IMR-90 (cell line): ENCODE measurements at regions not wholly inside any gene's neighbourhood (a gene's known extent, or its start where the extent isn't known, plus 50 kb on each side); places are given as distances from the start of the nearest gene placed in this dataset.

Experiments used
- ATAC-seq: fragments of 200-7000 bp; cut with Tn5 transposase; 2 replicates; pipeline ENCODE4 v1.9.1; 2020; ENCODE audit warnings: low read depth, mild to moderate bottlenecking, moderate library complexity
- BruUV-seq: library from RNA; stranded (reverse); fragments of 400-500 nt; replicated peaks from 2 replicates; lab custom pipeline; 2021; lab: Mats Ljungman, UMichigan
- CTCF ChIA-PET: fragments of 300-600 bp; formaldehyde crosslinking; extraction: SDS; loops from one replicate; lab custom pipeline; 2021; ENCODE audit warnings: antibody characterized with exemption; lab: Yijun Ruan, JAX
- POLR2A ChIA-PET: fragments of 300-600 bp; sonication (Branson Sonifier 250); formaldehyde crosslinking; loops from one replicate; lab custom pipeline; 2022; ENCODE audit warnings: antibody characterized with exemption; ENCODE audit not compliant: unreplicated experiment; lab: Charles Lee
- DNase-seq: peaks from one replicate; pipeline ENCODE4 v3.0.0; 2013
- H2AFZ ChIP-seq: replicated peaks from 2 replicates; pipeline ENCODE3; 2013; ENCODE audit warnings: low read length, mild to moderate bottlenecking; ENCODE audit not compliant: poor library complexity
- H2AK5ac ChIP-seq: 2 replicates; pipeline ENCODE4 v1.6.1; 2013; ENCODE audit warnings: low read depth, low read length, inconsistent platforms
- H2AK9ac ChIP-seq: replicated peaks from 2 replicates; pipeline ENCODE3; 2013; ENCODE audit warnings: mild to moderate bottlenecking, low read depth, low read length, moderate library complexity; ENCODE audit not compliant: poor library complexity
- H2BK120ac ChIP-seq: 2 replicates; pipeline ENCODE4 v1.6.1; 2013; ENCODE audit warnings: low read depth, low read length, inconsistent platforms
- H2BK15ac ChIP-seq: 3 replicates; pipeline ENCODE4 v1.6.1; 2013; ENCODE audit warnings: low read depth, low read length, inconsistent platforms
- H2BK20ac ChIP-seq: 2 replicates; pipeline ENCODE4 v1.6.1; 2013; ENCODE audit warnings: low read depth, mild to moderate bottlenecking, inconsistent platforms, low read length, moderate library complexity
- H2BK5ac ChIP-seq: 2 replicates; pipeline ENCODE4 v1.6.1; 2013; ENCODE audit warnings: mild to moderate bottlenecking, low read depth, low read length, inconsistent platforms; ENCODE audit not compliant: poor library complexity, severe bottlenecking
- H3K14ac ChIP-seq: replicated peaks from 2 replicates; pipeline ENCODE4 v1.6.1; 2013; ENCODE audit warnings: low read depth, low read length, inconsistent platforms
- H3K18ac ChIP-seq: 2 replicates; pipeline ENCODE4 v1.6.1; 2013; ENCODE audit warnings: low read depth, low read length, control low read depth
- H3K23ac ChIP-seq: 2 replicates; pipeline ENCODE4 v1.6.1; 2013; ENCODE audit warnings: low read depth, low read length, inconsistent platforms
- H3K27ac ChIP-seq: 2 replicates; pipeline ENCODE4 v1.5.1; 2013; ENCODE audit warnings: mild to moderate bottlenecking, control low read depth, low read length; ENCODE audit not compliant: insufficient read depth
- H3K27me3 ChIP-seq: 2 replicates; pipeline ENCODE4 v1.6.1; 2013; ENCODE audit warnings: low read length; ENCODE audit not compliant: control insufficient read depth, insufficient read depth
- H3K36me3 ChIP-seq: 2 replicates; pipeline ENCODE4 v1.6.1; 2013; ENCODE audit warnings: low read length, mixed read lengths; ENCODE audit not compliant: control insufficient read depth, insufficient read depth
- H3K4ac ChIP-seq: 2 replicates; pipeline ENCODE4 v1.6.1; 2013; ENCODE audit warnings: low read depth, low read length, inconsistent platforms
- H3K4me1 ChIP-seq: 2 replicates; pipeline ENCODE4 v1.6.1; 2013; ENCODE audit warnings: low read length, mixed read lengths; ENCODE audit not compliant: control insufficient read depth, insufficient read depth
- H3K4me2 ChIP-seq: 2 replicates; pipeline ENCODE4 v1.6.1; 2013; ENCODE audit warnings: low read depth, mild to moderate bottlenecking, control low read depth, low read length, moderate library complexity
- H3K4me3 ChIP-seq: 2 replicates; pipeline ENCODE4 v1.5.1; 2013; ENCODE audit warnings: low read depth, mild to moderate bottlenecking, control low read depth, low read length, moderate library complexity; ENCODE audit not compliant: insufficient read depth
- H3K56ac ChIP-seq: 2 replicates; pipeline ENCODE4 v1.6.1; 2013; ENCODE audit warnings: low read length, inconsistent platforms; ENCODE audit not compliant: insufficient read depth; ENCODE audit errors: extremely low read depth
- H3K79me1 ChIP-seq, 2 experiments: 2 replicates each; pipeline ENCODE4 v1.6.1; 2013; ENCODE audit warnings: low read length in 2 of 2, inconsistent platforms in 1 of 2, low read depth in 1 of 2
- H3K9ac ChIP-seq: 2 replicates; pipeline ENCODE4 v1.6.1; 2013; ENCODE audit warnings: low read depth, low read length, control low read depth
- H3K9me1 ChIP-seq: 2 replicates; pipeline ENCODE4 v1.6.1; 2013; ENCODE audit warnings: low read length, inconsistent platforms; ENCODE audit not compliant: insufficient read depth
- H3K9me3 ChIP-seq: 2 replicates; pipeline ENCODE4 v1.6.1; 2013; ENCODE audit warnings: low read length; ENCODE audit not compliant: control insufficient read depth, insufficient read depth
- H4K20me1 ChIP-seq: 2 replicates; pipeline ENCODE4 v1.6.1; 2013; ENCODE audit warnings: low read length, inconsistent platforms; ENCODE audit not compliant: insufficient read depth
- H4K5ac ChIP-seq: 2 replicates; pipeline ENCODE4 v1.6.1; 2013; ENCODE audit warnings: mild to moderate bottlenecking, low read depth, low read length, control low read depth
- H4K8ac ChIP-seq, 2 experiments: 2 replicates each; pipeline ENCODE4 v1.6.1; 2013; ENCODE audit warnings: low read depth in 2 of 2, low read length in 2 of 2, control low read depth in 1 of 2, inconsistent platforms in 1 of 2
- H4K91ac ChIP-seq: 2 replicates; pipeline ENCODE4 v1.6.1; 2013; ENCODE audit warnings: low read depth, low read length, inconsistent platforms; ENCODE audit not compliant: insufficient read depth
- CHD1 ChIP-seq: IDR thresholded peaks from 2 replicates; pipeline ENCODE4 v1.6.1; 2012; ENCODE audit warnings: low read depth, low read length, improper control_type of control experiment
- MAFK ChIP-seq: IDR thresholded peaks from 2 replicates; pipeline ENCODE4 v1.6.1; 2012; ENCODE audit warnings: low read depth, low read length, improper control_type of control experiment
- MAZ ChIP-seq: IDR thresholded peaks from 2 replicates; pipeline ENCODE4 v1.6.1; 2012; ENCODE audit warnings: low read depth, mild to moderate bottlenecking, low read length, improper control_type of control experiment, moderate library complexity, borderline replicate concordance
- USF2 ChIP-seq: fragments of 150-350 bp; IDR thresholded peaks from 2 replicates; pipeline ENCODE4 v1.6.1; 2017; ENCODE audit warnings: mild to moderate bottlenecking, antibody characterized with exemption, low read length, low read depth
- WGBS, 2 experiments: methylation state at CpG; one replicate each; pipeline versions ENCODE4 v1.1.5 to v1.1.7; 2013; ENCODE audit warnings: missing lambda C conversion rate in 2 of 2; ENCODE audit not compliant: insufficient read length in 1 of 2; ENCODE audit errors: extremely low coverage in 2 of 2; 5-methylcytosine and 5-hydroxymethylcytosine counted together
- dilution Hi-C: fragments of 300-500 bp; cut with HindIII; formaldehyde crosslinking; loops from one replicate; pipeline ENCODE4 v1.14.3; 2018; ENCODE audit warnings: low sequenced_read_pairs; ENCODE audit not compliant: unreplicated experiment
- in situ Hi-C: fragments of 300-500 bp; cut with MboI; formaldehyde crosslinking; loops from 3 replicates; pipeline ENCODE4 v1.14.3; 2019; ENCODE audit warnings: low sequenced_read_pairs, inconsistent platforms, mixed read lengths
- intact Hi-C: fragments of 100-400 bp; cut with micrococcal nuclease; formaldehyde crosslinking; loops from 2 replicates; pipeline ENCODE4 v1.10.0; 2022

GRCh38 chr9:99632349-99633038 is 189.2 kb upstream of the NR4A3 start:
- DNase-seq (no peak), ATAC-seq (no peak)
- no peaks in the 10 kb centered on the region for H3K9me3 ChIP-seq
- H3K27me3 ChIP-seq: no peaks in the 10 kb centered on the region; the same call in 1 of the 2 replicates
- no peaks in the 10 kb centered on the region for H3K4me1 ChIP-seq
- H3K4me2 ChIP-seq: no peak overlapping the region
- TF ChIP-seq CHD1: no peak
- TF ChIP-seq MAZ: no peak
- TF ChIP-seq MAFK: peak; percentile 41; the same call in 1 of the 2 replicates
- no peak for TF ChIP-seq USF2
- H2BK20ac ChIP-seq: no peak overlapping the region
- no peaks in the 10 kb centered on the region for H3K9me1 ChIP-seq
- no peak overlapping the region for H3K27ac ChIP-seq
- H2AK5ac ChIP-seq: no peak overlapping the region
- no peak overlapping the region for H2AK9ac ChIP-seq
- H4K91ac ChIP-seq: no peak overlapping the region
- H4K8ac ChIP-seq: no peak overlapping the region
- no peak overlapping the region for H3K23ac ChIP-seq
- H3K79me1 ChIP-seq: no peaks in the 10 kb centered on the region
- H3K4ac ChIP-seq: no peak overlapping the region
- H3K56ac ChIP-seq: no peak overlapping the region
- intact Hi-C loops: no loop called here
- no peak overlapping the region for H2BK15ac ChIP-seq
- H3K14ac ChIP-seq: no peak overlapping the region
- no peak overlapping the region for H4K5ac ChIP-seq
- no CpG with 5 or more reads among the region's 1 CpG for WGBS, 2 experiments
- H3K9ac ChIP-seq: no peak overlapping the region
- dilution Hi-C loops: no loop called here
- CTCF ChIA-PET: no interaction called here
- H2BK120ac ChIP-seq: no peak overlapping the region
- H3K36me3 ChIP-seq: no peaks in the 10 kb centered on the region
- POLR2A ChIA-PET: no interaction called here
- no peak overlapping the region for H3K4me3 ChIP-seq
- no TSS peak for BruUV-seq
- no peak overlapping the region for H3K18ac ChIP-seq
- in situ Hi-C loops: no loop called here
- no peak overlapping the region for H2AFZ ChIP-seq
- H2BK5ac ChIP-seq: no peak overlapping the region
- no peaks in the 10 kb centered on the region for H4K20me1 ChIP-seq
